Activated gamma-delta T cell treated with Interleukin-2 at 50 U/mL for 16 hours (primary cell): ENCODE measurements at regions not wholly inside any gene's neighbourhood (a gene's known extent, or its start where the extent isn't known, plus 50 kb on each side); places are given as distances from the start of the nearest gene placed in this dataset.
"Not testable (repeated sequence)": the region's sequence is repeated elsewhere in the genome, so short reads cannot be mapped to it uniquely, and the experiment has no call there.

Experiments used
- DNase-seq: peaks from one replicate; pipeline ENCODE4 v3.0.0-alpha.2; 2020

DNA sequence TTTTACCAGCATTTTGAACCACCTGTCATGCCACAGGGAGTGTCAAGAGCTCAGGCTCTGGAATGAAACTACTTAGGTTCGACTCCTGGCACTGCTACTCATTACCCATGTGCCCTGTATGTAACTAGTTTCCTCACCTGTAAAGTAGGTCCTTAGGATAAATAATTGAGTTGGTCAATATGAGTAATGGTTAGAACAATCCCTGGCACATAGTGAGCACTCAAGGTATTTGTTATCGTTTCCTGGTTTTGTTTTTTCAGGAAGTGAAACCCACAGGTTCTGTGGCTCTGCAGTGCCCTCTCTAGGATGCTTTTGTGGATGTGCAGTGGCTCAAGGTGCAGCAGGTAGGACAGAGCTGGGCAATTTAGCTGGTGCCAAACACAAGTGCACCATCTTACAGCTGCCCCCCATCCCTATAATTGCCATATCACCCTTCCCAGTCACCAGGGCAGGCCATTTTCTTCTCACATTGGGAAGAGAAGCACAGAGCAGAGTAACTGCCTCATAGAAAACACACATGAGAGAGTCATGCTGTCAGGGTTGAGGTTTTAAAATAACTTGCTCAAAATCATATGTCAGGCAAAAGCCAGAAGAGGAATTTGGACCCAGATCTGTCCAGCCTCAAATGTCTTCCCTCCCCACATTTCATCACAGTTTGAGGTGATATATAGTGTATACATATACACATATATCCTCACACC lies 297.5 kb downstream of the RPAP3 start:
- peak; percentile 22 for DNase-seq

DNA sequence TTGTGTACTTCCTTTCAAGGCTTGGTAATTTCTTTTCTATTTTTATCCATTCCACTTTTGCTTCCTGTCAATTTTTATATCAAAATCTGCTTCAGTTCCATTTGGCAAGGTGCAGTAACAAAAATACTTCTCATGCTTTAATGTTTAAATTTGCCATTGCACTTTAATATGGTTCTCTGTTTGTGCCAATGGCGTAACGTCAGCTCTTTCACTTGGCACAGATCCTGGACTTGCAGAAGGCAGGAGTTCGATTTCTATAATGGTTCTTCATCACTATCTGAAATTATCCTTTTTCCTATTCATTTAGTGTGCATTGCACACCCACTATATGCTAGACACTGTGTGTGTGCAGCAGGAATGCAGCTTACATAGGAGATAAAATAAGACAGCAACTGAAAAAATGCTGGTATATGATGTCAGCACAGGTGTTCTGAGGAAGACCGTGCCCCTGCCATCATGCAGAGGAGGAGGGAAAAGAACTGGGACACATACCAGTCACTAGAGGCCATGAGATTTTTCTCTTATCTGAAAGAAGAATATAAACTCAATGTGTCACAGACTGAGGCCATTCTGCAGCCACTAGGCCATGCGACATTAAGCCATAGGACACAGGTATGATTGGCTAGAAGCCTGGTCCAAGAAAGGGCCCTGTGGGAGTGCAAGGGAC lies 298.2 kb downstream of the RPAP3 start:
- DNase-seq, result no peak

DNA sequence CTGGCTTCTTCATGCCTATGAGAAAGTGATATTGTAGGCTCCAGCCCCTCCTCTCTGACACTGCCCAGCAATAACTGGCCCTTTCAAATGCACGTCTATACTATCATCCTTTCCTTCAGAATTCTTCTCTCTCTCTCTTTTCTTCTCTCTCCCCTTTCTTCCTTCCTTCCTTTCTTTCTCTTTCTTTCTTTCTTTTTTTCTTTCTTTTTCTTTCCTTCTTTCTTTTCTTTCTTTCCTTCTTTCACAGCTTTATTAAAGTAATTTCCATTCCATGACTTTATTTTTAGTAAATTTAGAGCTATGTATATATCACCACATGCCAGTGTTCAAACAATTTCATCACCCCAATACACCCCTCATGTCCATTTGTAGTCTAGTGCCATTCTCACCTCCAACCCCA lies 302.1 kb downstream of the RPAP3 start:
- DNase-seq, result no peak

GRCh38 chr12:47401196-47401595 lies 304.6 kb downstream of the RPAP3 start:
- DNase-seq, result not testable (repeated sequence)

DNA sequence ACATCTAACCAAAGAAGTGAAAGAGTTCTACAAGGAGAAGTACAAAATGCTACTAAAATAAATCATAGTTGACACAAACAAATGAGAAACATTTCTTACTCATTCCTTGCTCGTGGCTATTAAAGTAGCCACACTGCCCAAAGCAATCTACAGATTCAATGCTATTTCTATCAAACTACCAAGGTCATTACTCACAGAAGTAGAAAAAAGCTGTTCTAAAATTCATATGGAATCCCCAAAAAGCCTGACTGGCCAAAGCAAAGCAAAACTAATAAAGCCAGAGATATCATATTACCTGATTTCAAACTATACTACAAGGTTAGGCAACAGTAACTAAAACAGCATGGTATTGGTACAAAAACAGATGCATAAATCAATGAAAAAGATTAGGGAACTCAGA lies 305.6 kb downstream of the RPAP3 start:
- DNase-seq, result no peak

GRCh38 chr12:47397664-47398281 lies 308.1 kb downstream of the RPAP3 start:
- peak; percentile 19 for DNase-seq

- DNase-seq, result no peak
These were observed 308.7 kb downstream of the RPAP3 start for GRCh38 chr12:47396902-47397663.

GRCh38 chr12:47394070-47394469 lies 311.8 kb downstream of the RPAP3 start:
- no peak for DNase-seq

DNA sequence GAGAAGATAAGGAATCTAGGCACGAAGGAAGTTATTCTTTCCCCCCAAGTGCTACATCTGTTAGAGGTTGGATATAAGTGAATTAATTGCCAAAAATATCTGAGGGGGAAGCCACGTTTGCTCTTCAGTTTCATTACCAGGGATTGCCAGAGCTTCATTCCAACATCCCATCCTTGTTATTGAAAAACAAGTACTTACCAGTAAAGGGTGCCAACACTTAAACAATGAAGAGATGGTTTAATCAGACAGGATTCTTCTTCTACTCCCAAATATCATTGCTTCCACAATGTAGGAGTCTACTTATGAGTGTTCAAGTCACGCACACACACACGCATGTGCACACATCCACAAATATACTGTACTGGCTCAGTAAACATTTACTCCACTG lies 312.4 kb downstream of the RPAP3 start:
- DNase-seq, result no peak

- peak; percentile 43 for DNase-seq
These were observed 311.8 kb upstream of the AMIGO2 start for GRCh38 chr12:47391566-47391965.

DNA sequence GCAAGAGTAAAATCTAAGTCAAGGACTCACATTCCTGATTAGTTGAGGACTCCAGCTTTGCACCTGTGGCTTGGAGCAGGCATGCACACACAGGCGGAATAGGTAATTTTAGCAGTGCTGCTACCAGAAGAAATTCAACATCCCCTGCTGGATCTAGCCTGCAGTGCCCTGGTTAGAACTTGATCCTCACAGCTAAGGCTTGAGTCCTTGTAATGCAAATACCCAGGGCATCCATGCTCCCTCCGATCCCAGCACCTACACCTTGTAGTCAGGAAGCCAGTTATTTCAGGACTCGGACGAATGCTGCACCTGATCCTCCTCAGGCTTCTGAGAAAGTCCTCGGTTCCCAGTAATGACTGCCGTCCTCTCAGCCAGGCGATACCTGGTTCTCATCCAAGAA lies 309.0 kb upstream of the AMIGO2 start:
- DNase-seq, result no peak

GRCh38 chr12:47387994-47388393 lies 308.2 kb upstream of the AMIGO2 start:
- no peak for DNase-seq

DNA sequence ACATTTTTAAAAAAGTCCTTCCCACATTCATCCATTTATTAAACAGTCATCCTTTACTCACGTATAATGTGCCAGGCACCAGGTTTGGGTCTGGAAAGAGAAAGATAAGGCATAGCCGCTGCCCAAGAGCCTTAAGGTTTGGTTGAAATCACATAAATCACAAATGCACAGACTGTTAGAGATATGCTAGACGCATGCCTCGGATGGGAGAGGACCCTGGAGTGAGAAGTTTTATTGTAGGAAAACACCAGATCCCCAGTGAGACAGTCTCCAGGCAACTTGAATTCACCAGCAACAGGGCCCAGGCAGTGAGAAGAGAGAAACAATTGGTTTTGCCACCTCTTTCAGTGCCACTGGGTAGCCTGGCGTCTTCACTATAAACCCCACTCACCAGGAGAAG lies 305.9 kb upstream of the AMIGO2 start:
- DNase-seq, result no peak

DNA sequence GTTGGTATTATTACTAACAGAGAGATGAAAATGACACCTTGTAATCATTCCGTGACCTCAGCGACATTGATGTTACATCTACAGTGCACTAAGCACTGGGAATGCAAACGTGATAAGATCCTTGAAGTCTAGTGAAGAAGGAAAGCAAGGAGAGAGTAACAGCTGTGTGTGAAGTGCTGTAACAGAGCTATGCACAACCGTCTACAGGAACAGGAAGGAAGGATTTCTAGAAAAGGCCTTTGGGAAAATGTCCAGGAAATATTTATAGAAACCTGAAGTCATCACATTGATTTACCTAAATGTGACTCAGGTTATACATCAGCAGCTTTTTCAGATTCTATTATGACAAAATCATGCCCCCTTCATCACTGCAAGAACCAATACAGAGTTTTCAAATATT lies 304.2 kb upstream of the AMIGO2 start:
- DNase-seq, result no peak

- no peak for DNase-seq
These were observed 302.5 kb upstream of the AMIGO2 start for GRCh38 chr12:47382305-47382704.

- DNase-seq, result no peak
These were observed 299.1 kb upstream of the AMIGO2 start for GRCh38 chr12:47378907-47379306.

DNA sequence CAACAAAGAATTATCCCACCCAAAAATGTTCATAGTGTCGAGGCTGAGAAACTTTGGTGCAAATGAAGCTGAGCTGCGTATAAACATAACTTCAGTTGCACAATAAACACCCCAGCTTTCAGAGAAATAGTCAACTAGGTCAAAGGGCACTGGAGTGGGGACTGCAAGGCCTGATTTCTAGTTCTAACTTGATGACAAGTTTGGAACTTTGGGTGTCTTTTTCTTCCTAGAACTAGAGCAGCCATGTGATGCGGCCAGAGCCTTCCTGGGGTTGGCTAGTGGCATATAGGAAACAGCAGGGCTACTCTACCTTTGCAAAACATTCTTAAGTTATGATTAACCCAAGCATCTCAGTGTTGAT lies 298.4 kb upstream of the AMIGO2 start:
- DNase-seq, result no peak

DNA sequence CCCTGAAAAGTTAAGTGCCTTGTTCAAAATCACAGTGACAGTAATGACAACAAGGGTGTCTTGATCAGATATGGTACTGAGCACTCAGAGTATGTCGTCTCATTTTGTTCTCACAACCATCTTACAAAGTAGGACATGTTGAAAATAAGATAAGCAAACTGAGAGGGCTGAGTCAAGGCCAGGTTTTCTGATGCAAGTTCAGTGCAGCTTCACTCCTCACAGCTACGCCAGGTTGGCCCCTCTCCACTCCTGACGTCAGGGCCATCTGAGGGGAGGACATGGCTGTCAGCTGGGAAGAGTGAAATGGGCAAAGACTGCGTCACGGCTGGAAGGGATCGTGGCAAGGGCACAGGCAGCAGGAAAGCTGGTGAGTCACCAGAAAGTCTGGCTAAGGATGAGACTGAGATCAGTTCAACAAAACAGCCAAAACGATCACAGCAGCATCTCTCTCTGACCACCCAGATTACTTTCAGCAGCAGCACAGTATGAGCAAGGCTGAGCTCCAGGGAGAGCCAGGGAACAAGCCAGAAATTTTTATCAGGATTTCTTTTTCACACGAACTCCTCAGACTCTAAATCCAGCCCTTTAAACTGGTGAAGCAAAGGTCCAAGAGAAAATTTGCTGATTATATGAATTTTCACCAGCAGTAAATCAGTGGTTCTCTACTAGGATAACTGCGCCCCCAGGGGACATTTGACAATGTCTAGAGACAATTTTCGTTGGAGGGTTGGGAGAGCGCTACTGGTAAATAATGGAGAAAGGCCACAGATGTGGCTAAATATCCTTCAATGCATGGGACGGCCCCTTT lies 297.9 kb upstream of the AMIGO2 start:
- no peak for DNase-seq

GRCh38 chr12:47376927-47377326 lies 297.2 kb upstream of the AMIGO2 start:
- DNase-seq, result no peak

GRCh38 chr12:47373554-47374150 lies 293.9 kb upstream of the AMIGO2 start:
- no peak for DNase-seq

GRCh38 chr12:47370421-47370820 lies 290.7 kb upstream of the AMIGO2 start:
- DNase-seq, result no peak

DNA sequence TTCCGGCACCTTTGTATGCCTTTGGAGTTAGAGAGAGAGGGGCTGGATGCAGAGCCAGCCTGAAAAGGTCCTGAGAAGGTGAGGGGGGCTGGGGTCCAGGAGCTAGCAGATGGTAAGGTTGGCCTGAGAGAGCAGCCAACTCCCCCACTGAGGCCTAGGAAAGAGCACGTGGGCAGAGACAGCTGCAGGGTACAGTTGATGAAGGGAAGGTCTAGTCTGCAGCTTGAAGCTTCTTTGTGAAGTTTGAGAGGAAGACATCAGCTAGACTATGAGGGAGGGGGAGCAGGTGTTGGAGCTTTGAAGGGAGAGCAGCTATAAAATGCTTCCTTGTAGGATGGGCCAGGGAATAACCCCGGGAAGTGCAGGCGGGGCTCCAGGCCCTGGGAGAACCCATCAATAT lies 289.3 kb upstream of the AMIGO2 start:
- no peak for DNase-seq
